Amniotic stem cell (primary cell): ENCODE measurements at regions not wholly inside any gene's neighbourhood (a gene's known extent, or its start where the extent isn't known, plus 50 kb on each side); places are given as distances from the start of the nearest gene placed in this dataset.

ENCODE experiments used
- DNase-seq: peaks from one replicate; lab custom pipeline; 2025; lab: John Stamatoyannopoulos, UW

GRCh38 chr3:124674336-124674735 lies 55.9 kb upstream of the UMPS start:
- no peak for DNase-seq

GRCh38 chr3:124676236-124676635 lies 54.0 kb upstream of the UMPS start:
- DNase-seq: no peak

- DNase-seq: no peak
Observed at GRCh38 chr3:124679048-124679638, 51.1 kb upstream of the UMPS start.
